ENCODE measurements at regions not wholly inside any gene's neighbourhood (a gene's known extent, or its start where the extent isn't known, plus 50 kb on each side); places are given as distances from the start of the nearest gene placed in this dataset.

GRCh38 chr12:24389394-24389793 lies 439.9 kb upstream of the SOX5 start:
- TF ChIP-seq CTCF (IDR thresholded peaks at IDR 0.05): no peak
- TF ChIP-seq POLR2AphosphoS5 (IDR thresholded peaks at IDR 0.05; ENCODE audit: low read depth, low read length): no peak
- TF ChIP-seq REST (IDR thresholded peaks at IDR 0.05; ENCODE audit: insufficient read depth in 1 of 2, low read depth in 2 of 2, low read length in 1 of 2): no peak
- no peak for TF ChIP-seq SIN3A (IDR thresholded peaks at IDR 0.05; ENCODE audit: borderline replicate concordance, insufficient read depth, low read depth, low read length)

Data from Panc1 (cell line).